ENCODE measurements at regions not wholly inside any gene's neighbourhood (a gene's known extent, or its start where the extent isn't known, plus 50 kb on each side); places are given as distances from the start of the nearest gene placed in this dataset.
A peak's percentile ranks its signal among the peaks of the same experiment; 100 is the strongest.

DNA sequence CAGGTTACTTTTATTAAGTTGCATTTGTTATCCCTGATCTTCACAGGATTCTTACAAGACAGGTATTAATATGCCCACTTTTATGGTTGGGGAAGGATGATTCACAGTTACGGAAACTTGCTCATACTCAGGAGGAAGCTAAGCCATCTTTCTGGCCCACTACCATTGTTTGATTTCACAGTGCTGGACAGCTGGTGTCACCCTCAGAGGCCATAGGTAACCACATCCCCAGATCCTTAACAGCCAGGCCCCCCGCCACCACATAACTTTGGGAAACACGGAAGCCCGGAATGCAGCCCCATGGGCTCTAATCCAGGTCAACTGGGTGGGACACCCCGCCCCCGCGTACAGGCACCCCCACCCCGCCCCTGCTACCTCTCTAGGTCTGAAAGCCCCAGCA lies 119.7 kb downstream of the IRS2 start:
- Mint-ChIP-seq H3K4me3 (no peak overlapping the region), H3K27me3 (ENCODE audit: low read depth in 3 of 3) (peaks cover 2 to 3% (median 3%) of the 10 kb centered on the region in 3 donors), H3K36me3 (no peaks in the 10 kb centered on the region), H3K9me3 (no peaks in the 10 kb centered on the region), H3K27ac (no peak overlapping the region), H3K4me1 (no peaks in the 10 kb centered on the region)
- no peak for DNase-seq

- Mint-ChIP-seq H3K36me3 (no peaks in the 10 kb centered on the region), H3K4me1 (no peaks in the 10 kb centered on the region), H3K9me3 (no peaks in the 10 kb centered on the region), H3K27ac (no peak overlapping the region), H3K4me3 (no peak overlapping the region), H3K27me3 (ENCODE audit: low read depth in 3 of 3) (peaks cover 3 to 5% (median 3%) of the 10 kb centered on the region in 3 donors)
- DNase-seq, result no peak
Observed at GRCh38 chr13:109665781-109666249, 120.6 kb downstream of the IRS2 start.

DNA sequence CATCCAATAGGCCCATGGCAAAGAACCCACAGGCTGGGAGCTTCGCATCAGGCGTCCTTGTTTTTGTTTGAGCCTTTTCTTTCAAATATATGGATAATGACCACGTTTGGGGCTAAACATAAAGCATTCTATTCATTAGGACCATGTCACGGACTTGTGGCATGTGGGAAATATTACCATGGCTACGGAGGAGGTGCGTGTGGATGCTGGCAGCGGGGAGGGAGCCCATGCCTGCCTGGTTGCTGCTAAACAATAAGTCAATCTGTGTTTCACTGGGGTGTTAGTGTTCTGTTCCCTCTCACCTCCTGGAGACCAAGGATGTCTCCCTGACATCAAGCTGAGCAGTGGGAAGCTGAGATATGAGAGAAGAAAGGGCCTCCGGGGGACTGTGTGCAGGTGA lies 121.1 kb downstream of the IRS2 start:
- Mint-ChIP-seq H3K27me3 (ENCODE audit: low read depth in 3 of 3) (peaks cover 3 to 5% (median 4%) of the 10 kb centered on the region in 3 donors), H3K4me1 (no peaks in the 10 kb centered on the region), H3K36me3 (no peaks in the 10 kb centered on the region), H3K27ac (no peak overlapping the region), H3K4me3 (no peak overlapping the region), H3K9me3 (no peaks in the 10 kb centered on the region)
- DNase-seq, result no peak

DNA sequence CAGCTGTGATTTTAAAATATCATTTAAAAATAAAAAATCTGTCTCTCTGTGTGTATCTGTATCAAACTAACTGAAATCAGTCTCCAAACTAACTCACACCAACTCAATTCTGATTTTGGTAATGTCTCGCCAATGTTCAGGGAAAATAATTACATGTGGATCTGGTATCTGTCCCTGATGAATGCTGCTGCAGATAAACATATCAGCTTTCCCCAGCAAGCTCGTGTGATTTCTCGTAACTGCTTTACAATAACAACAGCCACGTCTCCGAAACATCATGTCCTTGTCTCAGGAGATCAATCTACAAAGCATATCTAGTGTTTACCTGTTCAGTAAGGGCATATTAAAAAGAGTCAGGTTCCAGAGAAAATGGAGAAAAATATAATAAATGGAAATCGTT lies 129.0 kb downstream of the IRS2 start:
- Mint-ChIP-seq H3K27me3 (ENCODE audit: low read depth in 3 of 3) (peaks cover 1 to 6% (median 4%) of the 10 kb centered on the region in 3 donors), H3K4me3 (no peak overlapping the region), H3K9me3 (no peaks in the 10 kb centered on the region), H3K36me3 (no peaks in the 10 kb centered on the region), H3K4me1 (peaks cover 6 to 10% of the 10 kb centered on the region in 2 donors), H3K27ac (no peak overlapping the region)
- DNase-seq, result no peak

- Mint-ChIP-seq H3K36me3 (no peaks in the 10 kb centered on the region), H3K4me3 (no peak overlapping the region), H3K27me3 (ENCODE audit: low read depth in 3 of 3) (peaks cover 0 to 6% (median 3%) of the 10 kb centered on the region in 3 donors), H3K4me1 (peaks cover 6 to 10% of the 10 kb centered on the region in 2 donors), H3K9me3 (no peaks in the 10 kb centered on the region), H3K27ac (no peak overlapping the region)
- no peak for DNase-seq
Observed at GRCh38 chr13:109656206-109656605, 130.2 kb downstream of the IRS2 start.

DNA sequence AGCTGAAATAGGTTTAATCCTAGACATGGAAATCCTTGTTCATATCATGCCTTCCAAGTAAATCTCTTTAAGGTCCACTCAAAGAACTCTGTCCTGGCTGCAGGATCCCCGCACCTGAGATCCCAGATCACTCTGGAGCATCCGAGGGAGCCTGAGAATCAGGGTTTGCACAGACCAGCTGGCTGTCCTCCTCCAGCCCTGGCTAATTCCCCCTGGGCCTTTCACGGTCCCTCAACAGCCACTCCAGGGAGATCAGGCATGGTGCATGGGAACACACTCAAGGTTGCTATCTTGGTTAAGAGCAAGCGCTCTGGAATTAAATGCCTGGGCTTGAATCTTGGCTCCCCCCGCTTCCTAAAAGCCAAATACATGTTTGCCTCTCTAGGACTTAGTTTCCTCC lies 130.8 kb downstream of the IRS2 start:
- Mint-ChIP-seq H3K4me3 (no peak overlapping the region), H3K27ac (no peak overlapping the region)

DNA sequence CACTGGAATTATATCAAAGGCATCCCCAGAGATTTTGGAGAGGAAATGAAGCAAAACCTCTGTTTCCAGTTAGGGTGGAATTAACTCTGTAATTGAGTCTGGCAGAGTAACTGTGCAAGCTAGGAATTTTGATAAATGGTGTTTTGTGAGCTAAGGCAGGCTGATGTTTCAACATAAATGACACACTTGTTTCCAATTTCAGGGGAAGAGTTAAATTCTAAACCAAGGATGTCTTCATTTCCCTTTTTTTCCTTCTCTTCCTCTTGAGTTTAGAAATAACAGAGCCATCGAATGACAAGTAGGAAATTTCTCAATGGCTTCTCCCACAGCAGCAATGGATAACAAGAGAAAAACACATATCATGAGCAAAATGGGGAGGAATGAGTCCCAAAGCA lies 131.2 kb downstream of the IRS2 start:
- Mint-ChIP-seq H3K4me3 (no peak overlapping the region), H3K36me3 (no peaks in the 10 kb centered on the region), H3K27me3 (ENCODE audit: low read depth in 3 of 3) (peaks cover 0 to 4% (median 3%) of the 10 kb centered on the region in 3 donors), H3K27ac (peak overlapping the region in 1 of 6 donors; percentile 20), H3K4me1 (peaks cover 6 to 10% of the 10 kb centered on the region in 2 donors), H3K9me3 (no peaks in the 10 kb centered on the region)
- no peak for DNase-seq

More for the DNA sequence above, 130.8 kb downstream of the IRS2 start:
- Mint-ChIP-seq H3K27me3 (ENCODE audit: low read depth in 3 of 3) (peaks cover 0 to 4% (median 3%) of the 10 kb centered on the region in 3 donors), H3K4me1 (peaks cover 6 to 10% of the 10 kb centered on the region in 2 donors), H3K36me3 (no peaks in the 10 kb centered on the region), H3K9me3 (no peaks in the 10 kb centered on the region)
- DNase-seq, result no peak

GRCh38 chr13:109654341-109655205 lies 131.8 kb downstream of the IRS2 start:
- peak overlapping the region in 4 of 6 donors; percentile 5 to 29 (median 15) for H3K27ac Mint-ChIP-seq

GRCh38 chr13:109652531-109652930 lies 133.9 kb downstream of the IRS2 start:
- Mint-ChIP-seq H3K4me1 (peaks cover 6 to 10% of the 10 kb centered on the region in 2 donors), H3K27ac (no peak overlapping the region), H3K36me3 (peaks cover 0 to 3% (median 0%) of the 10 kb centered on the region in 3 donors), H3K4me3 (no peak overlapping the region), H3K27me3 (ENCODE audit: low read depth in 3 of 3) (peaks cover 0 to 4% (median 0%) of the 10 kb centered on the region in 3 donors), H3K9me3 (no peaks in the 10 kb centered on the region)
- DNase-seq, result no peak

More at GRCh38 chr13:109654341-109655205, 131.8 kb downstream of the IRS2 start:
- DNase-seq, result peak; percentile 5 to 20 (median 6)
- Mint-ChIP-seq H3K27me3 (ENCODE audit: low read depth in 3 of 3) (peaks cover 0 to 4% (median 3%) of the 10 kb centered on the region in 3 donors), H3K4me3 (peak overlapping the region in 1 of 5 donors; percentile 28), H3K4me1 (peaks cover 6 to 10% of the 10 kb centered on the region in 2 donors), H3K36me3 (no peaks in the 10 kb centered on the region), H3K9me3 (no peaks in the 10 kb centered on the region)

GRCh38 chr13:109651854-109652253 lies 134.5 kb downstream of the IRS2 start:
- H3K9me3 Mint-ChIP-seq, result no peaks in the 10 kb centered on the region

DNA sequence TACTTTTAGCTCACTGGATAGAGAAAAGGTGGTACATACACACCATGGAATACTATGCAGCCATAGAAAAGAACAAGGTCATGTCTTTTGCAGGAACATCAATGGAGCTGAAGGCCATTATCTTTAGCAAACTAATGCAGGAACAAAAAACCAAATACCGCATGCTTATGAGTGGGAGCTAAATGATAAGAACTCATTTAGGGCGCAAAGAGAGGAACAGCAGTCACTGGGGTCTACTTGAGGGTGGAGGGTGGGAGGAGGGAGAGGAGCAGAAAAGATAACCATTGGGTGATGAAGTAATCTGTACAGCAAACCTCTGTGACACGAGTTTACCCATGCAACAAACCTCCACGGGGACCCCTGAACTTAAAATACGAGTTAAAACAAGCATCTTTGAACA lies 135.1 kb downstream of the IRS2 start:
- peaks cover 0 to 4% (median 0%) of the 10 kb centered on the region in 3 donors for H3K27me3 Mint-ChIP-seq (ENCODE audit: low read depth in 3 of 3)
- H3K4me1 Mint-ChIP-seq, result peaks cover 7 to 13% of the 10 kb centered on the region in 2 donors
- H3K9me3 Mint-ChIP-seq, result no peaks in the 10 kb centered on the region
- H3K27ac Mint-ChIP-seq, result no peak overlapping the region
- DNase-seq, result no peak
- H3K4me3 Mint-ChIP-seq, result no peak overlapping the region
- H3K36me3 Mint-ChIP-seq, result peaks cover 0 to 3% (median 0%) of the 10 kb centered on the region in 3 donors

More at GRCh38 chr13:109651854-109652253, 134.5 kb downstream of the IRS2 start:
- no peak overlapping the region for H3K27ac Mint-ChIP-seq
- DNase-seq, result no peak
- H3K36me3 Mint-ChIP-seq, result peaks cover 0 to 3% (median 0%) of the 10 kb centered on the region in 3 donors
- H3K4me1 Mint-ChIP-seq, result peaks cover 6 to 10% of the 10 kb centered on the region in 2 donors
- H3K27me3 Mint-ChIP-seq (ENCODE audit: low read depth in 3 of 3), result peaks cover 0 to 4% (median 0%) of the 10 kb centered on the region in 3 donors
- H3K4me3 Mint-ChIP-seq, result no peak overlapping the region

DNA sequence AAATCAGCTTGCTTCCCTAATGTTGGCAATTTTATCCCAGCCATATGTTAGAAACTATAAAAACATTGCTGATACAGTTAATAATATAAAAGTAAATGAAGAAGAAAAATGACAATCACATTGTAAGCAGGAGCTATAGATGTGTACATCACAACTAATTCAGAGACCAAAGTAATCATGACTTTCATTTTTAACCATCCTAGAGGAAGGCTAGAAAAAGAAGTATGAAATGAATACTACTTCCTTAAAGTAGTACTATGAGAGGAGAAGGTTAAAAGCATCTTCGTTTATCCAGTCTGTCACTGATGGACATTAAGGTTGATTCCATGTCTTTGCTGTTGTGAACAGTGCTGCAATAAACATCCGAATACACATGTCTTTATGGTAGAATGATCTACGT lies 135.5 kb downstream of the IRS2 start:
- H3K4me1 Mint-ChIP-seq, result peaks cover 12 to 18% of the 10 kb centered on the region in 2 donors

DNA sequence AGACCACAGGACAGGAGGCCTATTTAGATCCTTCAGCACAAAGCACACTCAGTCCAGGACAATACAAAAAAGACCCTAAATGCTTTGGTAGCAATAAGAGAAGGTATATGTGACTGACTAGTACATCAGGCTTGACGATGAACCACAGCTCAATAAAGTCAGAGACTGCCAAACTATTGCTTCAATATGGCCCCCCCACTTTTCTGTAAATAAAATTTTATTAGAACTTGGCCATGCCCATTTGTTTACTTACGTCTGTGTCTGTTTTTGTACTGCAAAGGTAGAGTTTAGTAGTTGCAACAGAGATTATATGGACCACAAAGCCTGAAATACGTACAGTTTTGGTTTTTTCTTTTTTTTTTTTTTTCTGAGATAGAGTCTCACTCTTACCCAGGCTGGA lies 136.7 kb downstream of the IRS2 start:
- H3K4me3 Mint-ChIP-seq, result no peak overlapping the region
- DNase-seq, result no peak
- no peak overlapping the region for H3K27ac Mint-ChIP-seq
- no peaks in the 10 kb centered on the region for H3K9me3 Mint-ChIP-seq
- H3K27me3 Mint-ChIP-seq (ENCODE audit: low read depth in 3 of 3), result peaks cover 0 to 4% (median 0%) of the 10 kb centered on the region in 3 donors
- H3K4me1 Mint-ChIP-seq, result peaks cover 16 to 18% of the 10 kb centered on the region in 2 donors
- H3K36me3 Mint-ChIP-seq, result peaks cover 0 to 3% (median 0%) of the 10 kb centered on the region in 3 donors

More for the DNA sequence above, 135.5 kb downstream of the IRS2 start:
- DNase-seq, result no peak
- Mint-ChIP-seq H3K9me3 (no peaks in the 10 kb centered on the region), H3K27me3 (ENCODE audit: low read depth in 3 of 3) (peaks cover 0 to 4% (median 0%) of the 10 kb centered on the region in 3 donors), H3K36me3 (peaks cover 0 to 3% (median 0%) of the 10 kb centered on the region in 3 donors), H3K27ac (no peak overlapping the region), H3K4me3 (no peak overlapping the region)

DNA sequence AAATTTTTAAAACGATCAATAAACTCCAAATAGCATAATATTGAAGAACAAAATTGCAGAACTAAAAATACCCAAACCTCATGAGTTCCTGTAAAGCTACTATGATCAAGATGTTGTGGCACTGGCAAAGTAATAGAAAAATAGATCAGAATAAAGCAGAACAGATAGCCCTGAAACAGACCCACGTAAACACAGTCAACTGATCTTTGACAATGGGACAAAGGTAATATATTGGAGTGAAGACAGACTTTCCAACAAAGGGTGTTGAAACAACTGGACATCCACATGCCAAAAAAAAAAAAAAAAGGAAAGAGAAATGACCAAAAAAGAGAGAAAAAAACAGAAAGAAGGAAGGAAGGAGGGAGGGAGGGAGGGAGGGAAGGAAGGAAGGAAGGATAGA lies 138.7 kb downstream of the IRS2 start:
- no peak for DNase-seq
- H3K36me3 Mint-ChIP-seq, result peaks cover 0 to 3% (median 0%) of the 10 kb centered on the region in 3 donors
- H3K9me3 Mint-ChIP-seq, result no peaks in the 10 kb centered on the region
- no peak overlapping the region for H3K4me3 Mint-ChIP-seq
- H3K4me1 Mint-ChIP-seq, result peaks cover 9 to 13% of the 10 kb centered on the region in 2 donors
- no peak overlapping the region for H3K27ac Mint-ChIP-seq
- peaks cover 0 to 6% (median 0%) of the 10 kb centered on the region in 3 donors for H3K27me3 Mint-ChIP-seq (ENCODE audit: low read depth in 3 of 3)

Data from immature natural killer cell (primary cell).